Right lung (tissue), 2 donors: ENCODE measurements at regions not wholly inside any gene's neighbourhood (a gene's known extent, or its start where the extent isn't known, plus 50 kb on each side); places are given as distances from the start of the nearest gene placed in this dataset.

ENCODE experiments used
- DNase-seq, 2 donors: peaks; one replicate each; pipeline ENCODE4 v3.0.0-alpha.2; 2013

DNA sequence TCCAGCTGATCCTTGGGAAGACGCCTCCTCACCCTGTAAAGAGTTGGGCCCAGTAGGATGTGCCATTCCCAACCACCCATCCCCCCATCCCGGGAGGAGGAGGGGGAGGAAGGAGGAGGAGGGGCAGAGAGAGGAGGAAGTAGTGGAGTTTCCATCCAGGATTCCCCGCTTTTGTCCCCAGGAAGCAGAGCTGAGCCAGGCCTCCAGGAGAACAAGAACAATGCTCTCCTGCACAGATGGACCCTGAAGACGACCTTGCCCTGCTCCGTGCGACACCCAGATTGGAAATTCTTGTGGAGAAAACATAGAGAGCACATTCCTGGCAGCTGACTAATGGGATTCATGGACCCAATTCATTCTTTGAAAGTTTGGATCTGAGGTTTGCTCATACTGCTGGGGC lies 132.3 kb upstream of the CRY1 start:
- peak in 1 of 2 donors; percentile 44 for DNase-seq

DNA sequence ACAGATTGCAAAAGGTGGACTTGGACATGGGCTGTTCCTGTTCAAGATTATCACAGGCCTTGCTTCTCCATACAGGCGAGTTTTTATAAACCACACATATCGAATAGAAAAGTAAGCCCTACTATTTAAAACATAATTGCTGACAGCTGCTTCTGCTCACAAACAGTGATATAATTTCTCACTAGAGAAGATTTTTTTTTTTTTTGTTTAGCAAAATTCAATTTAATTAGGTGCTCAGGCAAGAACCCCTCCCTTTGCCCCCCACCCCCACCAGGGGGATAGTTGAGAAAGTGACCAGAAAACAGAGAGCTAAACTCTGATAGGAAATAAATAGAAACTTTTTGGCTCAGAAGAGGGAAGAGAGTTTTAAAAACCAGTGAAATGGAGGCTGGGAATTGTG lies 132.8 kb upstream of the CRY1 start:
- peak; percentile 71 to 80 for DNase-seq

DNA sequence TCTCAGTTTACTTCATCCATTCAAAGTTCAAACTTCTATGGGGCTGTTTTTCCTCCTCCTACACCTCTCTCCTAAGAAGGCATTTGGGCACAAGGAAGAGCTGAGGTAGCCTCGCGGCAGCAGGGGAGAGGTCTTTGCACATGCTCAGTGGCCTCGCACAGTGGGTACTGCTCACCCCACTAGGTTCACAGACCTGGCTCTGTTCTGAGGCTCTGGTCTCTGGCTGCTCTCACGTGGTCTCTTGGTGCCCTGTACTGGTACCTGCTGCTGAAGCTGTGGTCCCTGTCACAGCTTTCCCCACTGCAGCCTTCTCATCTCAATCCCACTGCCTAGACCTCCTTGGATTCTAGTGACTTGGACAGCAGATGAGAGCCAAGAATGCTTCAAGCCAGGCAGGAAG lies 134.7 kb upstream of the CRY1 start:
- DNase-seq, result no peak

DNA sequence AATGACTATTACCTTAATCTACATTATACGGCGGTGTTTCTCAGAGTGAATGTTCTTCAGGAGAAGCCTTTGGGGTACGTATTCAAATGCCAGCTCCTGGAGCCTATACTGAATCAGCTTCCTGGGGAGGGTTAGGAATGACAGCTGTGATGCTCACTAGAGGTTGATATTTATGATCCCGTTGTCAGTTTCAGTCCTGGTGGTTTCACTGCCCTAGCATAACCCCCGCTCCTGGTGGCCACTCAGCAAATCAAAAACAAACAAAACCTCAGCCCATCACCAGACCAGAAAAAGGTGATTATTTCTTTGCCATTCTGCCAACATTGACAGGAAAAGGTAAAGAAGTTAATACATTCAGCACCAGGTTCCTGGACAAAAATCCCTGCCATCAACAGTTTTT lies 136.5 kb upstream of the CRY1 start:
- no peak for DNase-seq

DNA sequence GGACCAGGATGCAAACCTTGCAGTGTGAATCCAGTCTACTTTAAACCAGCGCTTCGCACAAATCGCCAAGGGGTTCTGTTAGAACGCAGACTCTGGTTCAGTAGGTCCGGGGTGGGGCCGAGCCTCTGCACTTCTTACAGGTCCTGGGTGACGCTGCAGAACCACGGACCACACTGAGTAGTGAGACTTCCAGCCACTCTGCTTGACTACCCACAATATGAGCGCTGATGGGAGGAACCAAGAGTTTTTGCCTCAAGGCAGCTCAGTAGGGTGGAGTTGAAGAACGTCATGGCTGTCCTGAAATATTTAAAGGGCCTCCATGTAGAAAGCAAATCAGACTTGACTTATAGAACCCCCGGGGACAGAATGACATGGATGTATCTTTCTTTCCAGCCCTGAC lies 138.0 kb upstream of the CRY1 start:
- no peak for DNase-seq

DNA sequence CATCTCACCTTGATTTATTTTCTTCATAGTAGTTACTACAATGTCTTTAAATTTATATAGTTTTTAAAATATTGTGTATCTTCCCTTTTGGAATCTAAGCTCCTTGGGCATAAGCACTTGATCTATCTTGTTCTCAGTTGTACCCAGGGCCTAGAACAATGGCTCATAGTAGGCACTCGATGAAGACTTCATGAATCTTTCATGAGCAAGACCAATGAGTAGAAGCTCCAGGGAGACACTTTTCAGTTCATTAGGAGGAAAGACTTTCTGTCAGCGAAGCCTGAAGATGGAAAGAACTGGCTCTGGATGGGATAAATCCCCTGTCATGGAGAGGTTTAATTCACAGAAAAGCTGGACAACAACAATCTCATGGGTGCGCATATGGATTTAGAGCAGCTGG lies 140.2 kb upstream of the CRY1 start:
- DNase-seq, result no peak

DNA sequence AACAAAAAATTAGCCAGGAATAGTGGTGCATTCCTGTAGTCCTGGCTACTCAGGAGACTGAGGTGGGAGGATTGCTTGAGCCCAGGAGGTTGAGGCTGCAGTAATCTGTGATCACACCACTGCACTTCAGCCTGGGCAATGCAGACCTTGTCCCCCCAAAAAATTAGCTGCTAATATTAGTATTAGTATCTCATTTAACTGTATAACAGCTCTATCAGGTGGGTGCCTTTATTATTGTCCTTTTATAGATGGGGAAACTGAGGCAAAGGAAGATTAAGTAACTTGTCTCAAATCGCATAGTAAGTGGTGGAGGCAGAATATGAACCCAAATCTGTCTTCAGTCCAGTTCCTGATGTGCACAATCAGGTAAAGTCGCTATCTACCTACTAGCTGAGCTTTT lies 142.3 kb upstream of the CRY1 start:
- DNase-seq, result no peak

DNA sequence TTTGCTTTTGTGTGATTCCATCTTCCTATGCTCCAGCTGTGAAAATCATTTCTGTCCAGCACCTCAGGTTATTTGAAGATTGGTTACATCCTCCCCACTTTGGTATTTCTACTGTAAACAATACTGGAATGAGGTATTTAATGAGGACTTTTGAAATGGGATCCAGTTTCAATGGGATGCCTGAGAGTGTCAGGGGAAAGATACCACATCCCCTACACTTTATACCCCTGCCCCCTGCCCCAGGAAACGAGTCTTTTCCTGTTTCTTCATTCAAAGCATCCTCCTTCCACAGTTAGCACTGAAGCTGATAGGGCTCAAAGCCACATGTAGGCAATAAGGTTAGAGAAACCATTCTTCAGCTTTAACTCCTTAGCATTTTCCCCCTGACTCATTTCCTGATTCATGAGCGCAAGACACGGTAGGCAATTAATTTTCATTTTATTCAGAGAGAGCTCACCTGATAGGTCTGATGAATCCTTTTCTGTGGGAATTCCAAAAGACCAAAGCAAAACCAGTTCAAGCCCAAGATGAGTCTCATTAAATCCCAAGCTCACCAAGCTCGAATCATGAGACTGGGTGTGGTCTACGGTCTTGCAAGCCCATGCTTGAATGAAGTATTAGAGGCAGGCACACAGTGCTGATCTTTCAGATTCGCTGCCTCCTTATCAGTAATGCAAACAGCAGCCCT lies 143.6 kb upstream of the CRY1 start:
- no peak for DNase-seq

DNA sequence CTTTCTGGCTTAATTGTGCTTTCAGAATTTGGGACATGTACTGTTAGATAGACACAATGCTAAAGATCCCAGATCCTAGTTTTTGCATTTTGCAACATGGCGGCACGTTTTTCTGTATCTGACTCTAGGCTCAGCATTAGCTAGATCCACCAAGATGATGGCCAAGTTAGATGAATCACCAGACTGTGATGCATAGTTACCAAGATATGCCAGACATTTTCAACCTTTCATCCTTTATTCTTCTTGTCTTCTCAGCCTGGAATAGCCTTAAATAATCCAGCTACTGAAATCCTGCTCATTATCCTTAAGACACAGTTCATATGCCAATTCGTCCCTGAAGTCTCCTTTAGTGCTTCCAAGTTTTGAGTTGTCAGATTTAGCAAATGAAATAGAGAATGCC lies 144.9 kb upstream of the CRY1 start:
- no peak for DNase-seq

DNA sequence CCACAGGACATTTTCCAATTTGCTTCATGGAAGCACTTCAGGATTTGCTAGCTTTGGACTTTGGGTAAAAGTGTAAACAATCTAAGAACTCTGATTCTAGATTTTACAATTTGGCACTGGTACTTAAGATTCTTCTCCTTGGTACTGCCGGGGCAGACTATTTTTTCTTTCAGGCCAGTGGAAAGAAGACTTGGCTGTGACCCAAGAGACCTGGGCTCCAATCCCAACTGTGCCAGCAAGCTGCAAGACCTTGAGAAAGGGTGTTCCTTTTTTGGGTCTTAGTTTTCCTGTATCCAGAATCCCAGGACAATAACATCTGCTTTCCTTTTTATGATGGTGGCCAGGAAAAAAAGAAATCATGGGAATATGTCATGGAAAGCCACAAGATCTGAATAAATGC lies 148.1 kb upstream of the CRY1 start:
- no peak for DNase-seq

DNA sequence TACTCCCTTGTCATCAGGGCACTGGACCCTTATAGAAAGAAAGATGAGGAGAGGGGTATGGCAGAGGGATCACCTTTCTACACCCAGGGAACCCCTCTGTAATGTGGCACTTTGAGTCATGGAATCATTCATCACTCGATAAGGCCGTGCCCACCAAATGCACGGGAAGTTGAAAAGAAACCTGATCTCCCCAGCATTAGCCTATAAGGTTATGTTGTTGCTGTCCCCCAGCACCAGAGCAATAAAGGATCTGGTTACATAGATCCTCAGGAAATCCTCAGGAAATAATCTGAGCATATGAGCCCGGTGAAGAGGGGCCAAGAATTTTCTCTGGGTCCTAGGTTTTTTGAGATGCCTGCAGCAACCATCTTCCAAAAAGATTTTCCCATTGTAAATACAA lies 148.8 kb upstream of the CRY1 start:
- no peak for DNase-seq

DNA sequence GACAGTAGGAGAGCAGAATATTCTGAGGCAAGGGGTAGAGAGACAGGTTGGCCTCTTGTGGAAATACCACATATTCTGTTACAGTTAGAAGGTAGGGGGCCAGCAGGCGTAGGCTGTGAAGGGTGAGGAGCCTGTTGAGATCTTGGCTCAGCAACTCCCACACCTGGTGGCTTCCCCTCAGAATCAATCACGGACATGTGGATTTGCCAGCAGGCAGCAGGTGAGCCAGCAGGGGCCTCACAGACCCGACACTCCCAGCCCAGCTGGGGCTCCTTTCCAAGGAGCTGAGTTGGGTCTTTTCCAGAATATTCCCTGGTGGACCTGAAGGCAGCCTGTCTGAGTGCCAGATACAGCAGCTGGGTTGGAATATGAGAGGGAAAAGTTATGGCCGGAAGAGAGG lies 150.0 kb upstream of the CRY1 start:
- DNase-seq, result no peak

DNA sequence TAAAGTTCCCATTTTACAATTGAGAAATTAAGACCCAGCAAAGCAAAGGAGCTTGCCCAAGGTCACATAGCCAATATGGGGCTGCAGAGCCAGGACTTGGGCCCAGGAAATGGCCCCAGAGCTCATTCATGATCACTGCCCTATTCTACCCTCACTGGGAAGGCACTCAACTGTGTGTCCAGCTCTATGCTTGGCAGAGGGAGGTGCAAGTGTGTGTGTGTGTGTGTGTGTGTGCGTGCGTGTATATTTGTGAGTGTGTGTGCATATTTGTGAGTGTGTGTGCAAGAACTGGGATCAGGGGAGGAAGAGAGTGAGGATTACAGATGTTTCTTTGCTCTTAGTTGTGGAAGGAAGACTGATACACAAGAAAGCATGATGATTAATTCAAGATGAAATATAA lies 151.2 kb upstream of the CRY1 start:
- no peak for DNase-seq

DNA sequence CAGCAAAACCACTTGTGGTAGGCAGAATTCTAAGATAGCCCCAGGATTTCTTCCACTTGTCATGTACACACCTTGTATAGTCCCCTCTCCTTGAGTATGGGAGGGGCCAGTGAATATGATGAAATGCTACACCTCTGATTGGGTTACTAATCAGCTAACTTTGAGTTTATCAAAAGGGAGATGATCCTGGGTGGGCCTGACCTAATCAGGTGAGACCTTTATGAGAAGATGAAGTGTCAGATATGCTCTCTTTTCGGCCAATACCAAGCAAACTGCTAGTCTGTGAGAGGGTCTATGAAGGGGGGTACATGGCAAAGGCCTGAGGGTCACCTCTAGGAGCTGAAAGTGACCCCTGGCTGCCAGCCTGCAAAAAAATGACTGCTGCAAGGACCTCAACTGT lies 154.3 kb upstream of the CRY1 start:
- no peak for DNase-seq

DNA sequence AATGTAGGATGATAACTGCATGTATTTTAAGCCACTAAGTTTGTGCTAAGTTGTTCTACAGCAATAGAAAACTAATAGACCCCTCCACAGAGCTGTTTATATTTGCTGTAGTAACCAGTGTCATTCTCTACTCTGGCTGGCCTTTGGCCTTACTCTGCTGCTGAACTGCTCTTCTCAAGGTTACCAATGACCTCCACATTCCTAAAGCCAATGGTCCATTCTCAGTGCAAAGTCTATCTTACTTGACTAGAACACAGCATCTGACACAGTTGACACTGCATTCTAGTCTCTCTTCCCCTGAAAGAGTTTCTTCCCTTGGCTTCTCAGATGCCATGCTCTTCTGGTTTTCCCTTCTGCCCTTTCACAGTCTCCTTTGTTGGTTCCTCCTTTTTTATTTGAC lies 154.8 kb upstream of the CRY1 start:
- DNase-seq, result no peak

DNA sequence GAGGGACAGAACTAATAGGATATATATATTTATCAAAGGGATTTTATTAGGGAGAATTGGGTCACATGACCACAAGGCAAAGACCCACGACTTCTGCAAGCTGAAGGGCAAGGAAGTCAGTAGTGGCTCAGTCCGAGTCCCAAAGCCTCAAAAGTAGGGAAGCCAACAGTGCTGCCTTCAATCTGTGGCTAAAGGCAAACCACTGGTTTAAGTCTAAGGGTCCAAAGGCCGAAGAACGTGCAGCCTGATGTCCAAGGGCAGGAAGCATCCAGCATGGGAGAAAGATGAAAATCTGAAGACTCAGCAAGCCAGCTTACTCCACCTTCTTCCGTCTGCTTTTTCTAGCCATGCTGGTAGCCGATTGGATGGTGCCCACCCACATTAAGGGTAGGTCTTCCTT lies 157.9 kb upstream of the CRY1 start:
- no peak for DNase-seq

DNA sequence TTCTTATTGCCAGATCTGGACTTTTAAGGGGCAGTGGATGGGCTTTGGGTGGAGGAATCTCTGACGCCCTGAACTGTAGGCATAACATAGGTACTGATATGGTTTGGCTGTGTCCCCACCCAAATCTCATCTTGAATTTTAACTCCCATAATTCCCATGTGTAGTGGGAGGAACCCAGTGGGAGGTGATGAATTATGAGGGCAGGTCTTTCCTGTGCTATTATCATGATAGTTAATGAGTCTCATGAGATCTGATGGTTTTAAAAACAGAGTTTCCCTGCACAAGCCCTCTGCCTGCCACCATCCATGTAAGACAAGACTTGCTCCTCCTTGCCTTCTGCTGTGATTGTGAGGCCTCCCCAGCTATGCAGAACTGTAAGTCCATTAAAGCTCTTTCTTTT lies 160.0 kb upstream of the CRY1 start:
- no peak for DNase-seq

DNA sequence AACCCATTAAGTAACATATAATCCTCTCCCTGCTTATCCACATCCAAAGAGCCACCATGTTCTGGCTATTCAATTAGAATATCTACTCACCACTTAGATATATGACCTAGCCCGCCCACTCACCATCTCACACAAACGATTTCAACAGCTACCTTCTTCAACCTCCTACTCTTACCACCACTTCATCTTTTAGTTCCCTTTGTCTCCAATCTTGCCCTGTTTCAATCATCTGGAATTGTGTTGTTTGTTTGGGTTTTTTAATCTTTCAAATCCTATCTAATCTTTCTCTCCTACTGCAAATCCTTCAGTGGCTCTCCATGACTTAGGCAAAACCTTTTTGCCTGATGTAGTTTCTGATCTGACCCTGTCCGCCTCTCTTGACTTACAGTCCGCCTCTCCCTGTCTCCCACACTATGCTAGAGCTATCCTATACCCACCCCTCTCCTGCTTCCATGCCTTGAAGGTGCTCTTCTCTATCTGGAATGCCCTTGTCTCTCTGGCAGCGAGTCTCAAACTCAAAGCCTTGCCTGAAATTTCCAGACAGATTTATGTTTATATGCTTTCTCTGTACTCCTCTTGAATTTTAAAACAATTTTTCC lies 161.0 kb upstream of the CRY1 start:
- no peak for DNase-seq

DNA sequence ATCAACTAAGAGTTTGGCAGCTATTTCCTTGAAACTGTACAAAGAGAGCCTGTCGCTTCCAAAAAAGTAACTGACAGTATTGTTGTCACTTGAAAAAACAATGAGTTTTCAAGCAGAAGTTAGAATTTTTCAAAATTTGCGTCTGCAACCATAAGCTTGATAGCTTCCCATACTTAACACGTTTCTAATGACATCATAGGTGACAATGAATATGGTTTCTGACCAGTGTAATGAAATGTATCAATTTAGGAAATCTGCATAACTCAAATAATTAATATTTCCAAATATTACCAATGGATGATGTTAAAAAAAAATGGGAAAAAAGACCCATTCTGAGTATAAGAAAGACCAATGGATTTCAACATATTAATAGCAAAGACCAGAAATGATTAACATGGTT lies 165.4 kb upstream of the CRY1 start:
- no peak for DNase-seq

DNA sequence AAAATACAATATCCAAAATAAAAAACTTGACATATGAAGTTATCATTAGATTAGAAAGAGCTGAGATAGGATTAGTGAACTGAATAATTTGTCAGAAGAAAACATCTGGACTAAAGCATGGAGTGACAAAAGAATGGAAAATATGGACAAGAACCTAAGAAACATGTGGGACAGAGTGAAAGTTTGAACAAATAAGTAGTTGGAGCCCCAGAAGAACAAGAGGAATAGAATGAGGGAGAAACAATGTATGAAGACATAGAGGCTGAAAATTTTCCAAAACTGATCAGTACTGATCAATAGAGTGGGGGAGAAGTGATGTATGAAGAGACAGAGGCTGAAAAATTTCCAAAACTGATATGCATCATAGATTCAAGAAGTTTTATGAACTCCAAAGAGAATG lies 170.6 kb upstream of the CRY1 start:
- no peak for DNase-seq

DNA sequence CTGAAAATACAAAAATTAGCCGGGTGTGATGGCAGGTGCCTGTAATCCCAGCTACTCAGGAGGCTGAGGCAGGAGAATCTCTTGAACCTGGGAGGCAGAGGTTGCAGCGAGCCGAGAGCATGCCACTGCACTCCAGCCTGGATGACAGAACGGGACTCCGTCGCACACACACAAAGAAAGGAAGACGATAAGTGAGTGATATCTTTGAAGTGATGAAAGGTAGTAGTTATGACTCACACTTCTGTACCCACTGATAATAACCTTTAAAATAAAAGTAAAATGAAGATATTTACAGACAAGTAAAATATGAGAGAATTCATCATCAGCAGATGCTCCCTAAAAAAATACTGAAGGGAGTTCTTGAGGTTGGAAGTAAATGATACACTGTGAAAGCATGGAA lies 171.3 kb upstream of the CRY1 start:
- no peak for DNase-seq

DNA sequence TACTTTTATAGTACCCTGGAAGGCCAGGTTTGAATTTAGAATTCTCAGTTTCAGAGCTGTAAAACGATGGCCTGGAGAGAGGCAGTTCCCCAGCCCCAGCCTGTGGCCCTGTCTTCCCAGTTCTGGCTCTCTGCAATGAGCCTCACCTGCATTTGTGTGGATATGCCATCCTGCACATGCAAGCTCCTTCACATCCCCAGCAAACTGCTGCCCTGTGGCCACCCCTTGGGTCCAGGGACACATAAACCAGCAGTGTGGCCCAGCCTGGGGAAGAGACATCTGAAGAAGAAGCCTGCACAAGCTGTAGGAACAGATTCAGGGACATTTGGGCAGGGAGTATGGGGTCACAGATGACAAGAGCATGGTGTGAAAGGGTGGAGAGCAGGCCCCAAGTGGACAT lies 174.3 kb upstream of the CRY1 start:
- no peak for DNase-seq

DNA sequence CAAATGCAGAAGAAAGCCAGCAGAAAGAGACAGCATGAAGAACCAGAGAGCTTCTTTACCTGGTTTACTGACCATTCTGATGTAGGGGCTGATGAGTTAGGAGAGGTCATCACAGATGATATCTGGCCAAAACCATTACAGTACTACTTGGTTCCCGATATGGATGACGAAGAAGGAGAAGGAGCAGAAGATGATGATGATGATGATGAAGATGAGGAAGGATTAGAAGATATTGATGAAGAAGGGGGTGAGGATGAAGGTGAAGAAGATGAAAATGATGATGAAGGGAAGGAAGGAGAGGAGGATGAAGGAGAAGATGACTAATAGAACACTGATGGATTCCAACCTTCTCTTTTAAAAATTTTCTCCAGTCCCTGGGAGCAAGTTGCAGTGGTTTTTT lies 178.2 kb upstream of the CRY1 start:
- DNase-seq, result no peak

DNA sequence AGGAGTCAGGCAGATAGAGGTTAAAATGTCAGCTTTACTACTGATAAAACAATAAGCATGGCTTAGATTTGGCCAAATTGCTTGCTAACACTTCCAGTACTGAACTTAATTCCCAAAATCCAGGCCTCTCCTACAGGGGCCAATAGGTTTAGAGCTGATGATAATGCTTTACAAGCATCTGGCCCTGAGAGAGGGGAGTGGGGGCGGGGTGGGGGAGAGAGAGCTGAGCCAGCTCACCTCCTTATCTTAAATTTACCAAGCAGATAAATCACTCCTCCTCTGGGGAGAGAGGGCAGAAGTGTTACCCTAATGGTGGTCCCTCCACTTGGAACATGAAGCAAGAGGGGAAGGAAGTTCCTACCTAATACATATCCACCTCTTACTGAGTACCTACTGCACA lies 182.2 kb upstream of the CRY1 start:
- no peak for DNase-seq
